ENCODE measurements at regions not wholly inside any gene's neighbourhood (a gene's known extent, or its start where the extent isn't known, plus 50 kb on each side); places are given as distances from the start of the nearest gene placed in this dataset.

GRCh38 chr9:79053598-79053997, 518.2 kb upstream of the TLE4 start:
- TF ChIP-seq, protein P1, sequence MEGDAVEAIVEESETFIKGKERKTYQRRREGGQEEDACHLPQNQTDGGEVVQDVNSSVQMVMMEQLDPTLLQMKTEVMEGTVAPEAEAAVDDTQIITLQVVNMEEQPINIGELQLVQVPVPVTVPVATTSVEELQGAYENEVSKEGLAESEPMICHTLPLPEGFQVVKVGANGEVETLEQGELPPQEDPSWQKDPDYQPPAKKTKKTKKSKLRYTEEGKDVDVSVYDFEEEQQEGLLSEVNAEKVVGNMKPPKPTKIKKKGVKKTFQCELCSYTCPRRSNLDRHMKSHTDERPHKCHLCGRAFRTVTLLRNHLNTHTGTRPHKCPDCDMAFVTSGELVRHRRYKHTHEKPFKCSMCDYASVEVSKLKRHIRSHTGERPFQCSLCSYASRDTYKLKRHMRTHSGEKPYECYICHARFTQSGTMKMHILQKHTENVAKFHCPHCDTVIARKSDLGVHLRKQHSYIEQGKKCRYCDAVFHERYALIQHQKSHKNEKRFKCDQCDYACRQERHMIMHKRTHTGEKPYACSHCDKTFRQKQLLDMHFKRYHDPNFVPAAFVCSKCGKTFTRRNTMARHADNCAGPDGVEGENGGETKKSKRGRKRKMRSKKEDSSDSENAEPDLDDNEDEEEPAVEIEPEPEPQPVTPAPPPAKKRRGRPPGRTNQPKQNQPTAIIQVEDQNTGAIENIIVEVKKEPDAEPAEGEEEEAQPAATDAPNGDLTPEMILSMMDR (IDR thresholded peaks at IDR 0.05), result no peak
- TF ChIP-seq POLR2A (IDR thresholded peaks at IDR 0.05), result no peak
